ENCODE measurements at regions not wholly inside any gene's neighbourhood (a gene's known extent, or its start where the extent isn't known, plus 50 kb on each side); places are given as distances from the start of the nearest gene placed in this dataset.
"Not testable (repeated sequence)": the region's sequence is repeated elsewhere in the genome, so short reads cannot be mapped to it uniquely, and the experiment has no call there.

DNA sequence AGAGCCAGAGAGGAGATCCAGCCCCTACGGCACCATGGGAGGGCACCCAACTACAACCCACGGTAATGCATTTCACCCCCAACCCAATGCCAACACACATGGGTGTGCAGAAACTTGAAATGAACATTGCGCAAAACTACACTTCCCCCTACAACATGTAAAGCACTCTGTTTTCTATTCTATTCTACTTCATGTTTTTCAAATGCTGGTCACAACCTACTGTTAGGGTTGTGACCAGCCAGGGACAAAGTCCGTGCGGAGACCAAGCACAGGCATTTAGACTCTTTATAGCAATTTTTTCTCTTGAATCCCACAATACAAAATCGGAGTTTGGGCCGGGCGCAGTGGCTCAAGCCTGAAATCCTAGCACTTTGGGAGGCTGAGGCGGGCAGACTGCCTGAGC lies 90.6 kb downstream of the MRPL14 start:
- no peak for DNase-seq

DNA sequence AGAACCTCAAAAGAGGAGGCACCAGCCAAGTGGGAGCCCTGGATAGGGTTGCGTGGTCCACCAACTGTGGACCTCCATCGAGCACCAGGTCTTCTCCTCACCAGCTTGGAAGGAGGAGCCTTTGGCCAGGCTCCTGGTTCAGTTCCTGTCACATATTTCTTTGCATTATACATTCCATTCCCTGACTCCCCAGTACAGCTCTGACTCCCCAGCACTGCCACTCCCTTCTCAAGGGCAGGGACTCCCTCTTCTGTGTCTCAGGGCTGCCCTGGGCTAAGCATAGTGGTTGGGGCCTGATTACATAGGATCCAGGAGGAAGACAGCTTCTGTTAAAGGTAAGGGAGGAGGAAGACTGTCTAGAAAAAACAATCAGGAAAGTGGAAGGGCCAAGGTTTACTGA lies 91.1 kb downstream of the MRPL14 start:
- no peak for DNase-seq

DNA sequence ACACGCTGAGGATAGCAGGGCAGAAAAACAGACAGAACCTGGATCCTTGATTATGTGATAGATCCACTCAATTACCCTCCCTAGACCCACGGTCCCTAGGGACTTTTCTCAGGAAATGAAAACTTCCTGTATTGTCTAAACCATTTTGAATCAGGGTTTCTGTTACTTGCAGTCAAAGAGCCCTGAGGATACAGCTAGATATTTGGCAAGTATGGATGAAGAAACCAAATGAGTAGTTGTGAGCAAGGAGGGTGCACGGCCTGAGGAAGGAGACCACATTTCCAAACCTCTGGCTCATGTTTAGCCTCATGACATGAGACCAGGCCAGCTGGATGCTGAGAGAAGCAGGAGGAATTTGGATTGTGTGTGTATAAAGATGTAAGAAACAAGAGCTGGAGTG lies 91.6 kb downstream of the MRPL14 start:
- DNase-seq: no peak

DNA sequence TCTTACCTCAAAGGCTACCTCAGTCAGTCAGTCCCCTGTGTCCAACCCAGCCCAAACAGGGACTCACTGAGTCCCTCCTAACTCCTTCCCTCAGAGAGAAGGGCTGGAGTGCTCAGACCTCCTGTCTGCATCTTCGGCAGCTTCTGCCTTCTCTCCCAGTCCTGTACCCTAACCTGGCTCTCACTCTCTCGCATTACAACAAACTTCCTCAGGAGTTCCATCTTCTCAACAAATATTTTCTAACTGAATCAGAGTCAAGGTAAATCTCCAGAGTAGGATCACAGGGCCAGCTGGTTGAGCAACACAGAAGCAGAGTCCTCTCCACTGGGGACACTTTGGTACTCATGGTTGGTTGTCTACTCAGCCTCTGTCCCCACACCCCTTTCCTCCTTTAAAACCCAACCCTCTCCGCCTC lies 92.3 kb downstream of the MRPL14 start:
- no peak for DNase-seq

- DNase-seq: no peak
Observed at GRCh38 chr6:44034391-44034861, 92.8 kb downstream of the MRPL14 start.

DNA sequence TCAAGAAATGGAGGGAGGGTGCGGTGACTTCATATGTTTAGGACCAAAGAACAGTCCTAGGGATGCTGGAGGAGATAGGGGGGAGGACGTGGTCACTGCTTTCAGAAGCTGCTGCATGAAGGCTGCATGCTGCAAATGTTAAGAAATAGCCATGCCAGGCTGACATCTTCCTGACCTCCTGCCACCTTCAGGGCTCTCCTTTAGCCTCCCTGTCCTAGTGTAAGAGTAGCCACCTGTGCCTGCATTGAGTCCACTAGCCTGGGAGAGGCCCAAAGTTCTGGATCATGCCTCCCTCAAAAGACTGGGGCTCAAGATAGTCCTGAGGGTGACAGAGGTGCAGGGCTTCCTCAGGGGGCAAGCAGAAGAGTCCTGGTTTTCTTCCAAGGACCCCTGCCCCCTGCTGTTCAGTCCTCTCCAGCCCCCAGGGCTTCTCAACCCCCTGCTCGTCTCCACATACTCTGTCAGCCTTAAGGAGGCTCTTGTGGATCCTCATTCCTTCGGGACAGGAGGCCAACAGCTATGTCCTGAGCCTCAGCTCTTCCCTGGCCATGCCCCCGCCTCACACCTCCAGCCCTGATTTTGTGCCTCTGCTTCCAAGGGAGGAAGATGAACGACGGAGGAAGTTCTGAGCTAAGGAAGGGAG lies 96.3 kb downstream of the MRPL14 start:
- DNase-seq: no peak

- no peak for DNase-seq
Observed at GRCh38 chr6:44029444-44030185, 97.6 kb downstream of the MRPL14 start.

DNA sequence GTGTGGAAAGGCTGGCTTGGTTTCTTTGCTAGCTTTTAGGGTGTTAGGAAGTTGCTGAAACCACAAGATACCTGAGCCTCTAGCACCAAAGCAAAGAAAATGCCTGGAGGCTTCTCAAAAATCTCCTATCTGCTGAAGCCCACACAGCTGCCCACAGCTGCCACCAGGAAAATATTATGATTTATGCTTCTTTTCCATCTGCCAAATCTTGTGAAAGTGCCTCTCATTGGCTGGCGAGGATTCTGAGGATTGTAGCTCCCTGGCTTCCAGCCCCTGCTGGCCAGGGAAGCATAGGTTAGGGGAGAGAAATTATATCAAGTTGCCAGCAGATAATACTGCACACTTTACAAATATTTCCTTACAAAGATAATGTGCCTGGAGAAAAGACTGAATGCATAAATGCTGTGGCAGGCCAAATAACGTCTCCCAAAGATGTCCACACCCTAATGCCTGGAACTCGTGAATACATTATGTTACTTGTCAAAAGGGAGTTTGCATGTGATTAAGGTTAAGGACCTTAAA lies 98.4 kb downstream of the MRPL14 start:
- DNase-seq: no peak

GRCh38 chr6:44025226-44025625 lies 102.0 kb downstream of the MRPL14 start:
- no peak for DNase-seq

GRCh38 chr6:44024574-44025219 lies 102.6 kb downstream of the MRPL14 start:
- DNase-seq: no peak

DNA sequence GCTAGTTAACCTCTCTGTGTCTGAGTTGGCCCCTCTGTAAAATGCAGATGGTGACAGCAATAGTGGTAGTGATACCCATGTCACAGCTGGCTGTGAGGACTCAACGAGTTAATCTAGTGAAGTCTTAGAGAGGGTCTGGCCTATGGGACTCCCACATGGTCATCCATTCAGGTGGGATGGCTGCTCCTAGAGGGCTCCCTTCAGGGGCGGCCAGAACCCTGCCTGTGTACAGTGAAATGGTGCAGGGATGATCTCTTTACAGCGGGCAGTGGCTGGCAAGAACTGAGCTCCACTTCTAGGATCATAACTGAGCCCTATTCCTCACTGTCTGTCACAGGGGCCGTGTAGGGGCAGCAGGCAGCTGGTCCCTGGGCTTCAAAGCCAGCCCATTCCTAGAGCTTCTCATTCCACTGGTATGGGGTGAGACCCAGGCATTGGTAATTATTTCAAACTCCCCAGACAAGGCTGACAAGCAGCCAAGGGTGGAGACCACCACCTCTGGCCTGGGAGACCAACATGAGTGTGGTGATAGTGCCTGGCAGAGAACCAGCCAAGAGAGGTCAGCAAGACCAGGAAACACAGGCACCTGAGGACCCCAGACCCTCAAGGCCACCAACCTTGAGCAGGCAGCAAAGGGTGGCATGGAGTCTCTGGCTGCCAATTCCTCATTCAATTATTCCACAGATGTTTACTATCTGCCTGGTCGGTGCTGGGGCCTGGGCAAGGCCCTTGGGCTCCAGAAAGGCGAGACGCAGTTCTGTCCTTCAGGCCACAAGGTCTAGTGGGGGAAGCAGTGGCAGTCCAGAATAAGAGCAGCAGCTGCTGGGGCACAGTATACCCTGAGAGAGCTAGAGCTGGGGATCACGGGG lies 103.4 kb downstream of the MRPL14 start:
- DNase-seq: no peak

GRCh38 chr6:44022671-44023352 lies 104.4 kb downstream of the MRPL14 start:
- DNase-seq: no peak

DNA sequence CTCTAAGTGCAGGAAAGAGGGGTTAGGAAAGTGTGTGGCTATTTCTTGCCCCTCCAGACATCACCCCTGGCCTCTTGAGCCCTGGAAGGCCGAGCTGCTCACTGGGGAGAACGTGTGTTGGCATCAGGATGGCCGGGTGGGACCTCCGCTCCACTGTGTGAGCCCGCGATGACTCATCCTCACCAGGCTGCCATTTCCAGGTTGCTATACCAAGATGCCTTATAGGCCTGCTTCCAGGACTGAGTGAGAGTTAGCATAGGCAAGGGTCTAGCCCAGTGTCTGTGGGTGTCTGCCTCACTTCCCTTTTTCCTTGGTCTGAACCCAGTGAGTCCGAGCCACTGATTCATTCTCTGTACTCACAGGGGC lies 105.0 kb downstream of the MRPL14 start:
- no peak for DNase-seq

DNA sequence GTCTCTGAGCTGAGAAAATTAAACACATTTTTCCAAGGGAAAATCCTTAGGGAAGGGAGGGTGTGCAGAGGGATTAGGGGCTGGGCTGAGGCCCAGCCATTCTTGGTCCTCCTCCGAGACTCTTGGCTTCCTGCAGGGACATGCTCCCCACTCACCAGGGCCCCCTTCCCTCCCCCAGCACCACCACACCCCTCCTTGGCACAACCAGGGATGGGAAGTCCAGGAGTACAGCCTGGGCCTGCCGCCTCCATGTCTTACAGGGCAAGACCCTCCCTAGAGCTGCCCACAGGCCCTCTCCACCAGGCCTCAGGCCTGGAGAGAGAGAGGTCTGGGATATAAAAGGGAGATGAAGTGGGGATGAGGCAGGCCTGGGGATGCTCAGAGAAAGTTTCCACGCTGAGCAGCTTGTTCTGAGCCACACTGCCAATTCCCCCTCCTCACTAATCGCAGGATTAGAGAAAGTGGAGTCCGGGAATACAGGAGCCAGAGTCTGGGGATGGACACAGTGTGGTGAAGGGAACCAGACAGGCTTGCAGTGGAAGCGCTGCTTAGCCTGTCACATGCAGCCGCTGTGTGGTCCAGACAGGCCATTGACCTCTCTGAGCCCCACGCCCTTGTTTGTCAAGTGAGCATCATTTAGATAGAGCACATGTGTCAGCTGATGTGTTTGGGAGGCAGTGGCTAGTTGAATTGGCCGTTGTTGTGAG lies 105.5 kb downstream of the MRPL14 start:
- no peak for DNase-seq

GRCh38 chr6:44020664-44021425 lies 106.4 kb downstream of the MRPL14 start:
- no peak for DNase-seq

DNA sequence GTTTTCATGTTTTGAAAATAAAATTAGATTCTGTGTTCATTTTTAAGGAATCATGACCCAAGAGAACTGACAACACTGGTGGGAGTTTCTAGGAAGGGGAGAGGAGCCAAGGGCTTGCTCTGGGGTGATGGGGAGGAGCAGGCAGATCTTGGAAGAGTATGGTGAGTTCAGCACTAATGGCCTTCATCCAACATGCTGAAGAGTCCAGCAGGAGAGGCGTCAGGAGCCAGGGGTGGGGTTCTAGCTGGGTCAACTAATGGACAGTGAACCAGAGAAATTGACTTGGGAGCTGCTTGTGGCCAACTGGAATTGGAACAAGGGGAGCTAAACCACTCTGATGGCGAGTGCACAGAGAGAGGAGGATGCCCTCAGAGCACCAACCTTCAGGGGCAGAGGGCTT lies 107.1 kb downstream of the MRPL14 start:
- DNase-seq: no peak

GRCh38 chr6:44017307-44017706 lies 109.9 kb downstream of the MRPL14 start:
- DNase-seq: not testable (repeated sequence)

DNA sequence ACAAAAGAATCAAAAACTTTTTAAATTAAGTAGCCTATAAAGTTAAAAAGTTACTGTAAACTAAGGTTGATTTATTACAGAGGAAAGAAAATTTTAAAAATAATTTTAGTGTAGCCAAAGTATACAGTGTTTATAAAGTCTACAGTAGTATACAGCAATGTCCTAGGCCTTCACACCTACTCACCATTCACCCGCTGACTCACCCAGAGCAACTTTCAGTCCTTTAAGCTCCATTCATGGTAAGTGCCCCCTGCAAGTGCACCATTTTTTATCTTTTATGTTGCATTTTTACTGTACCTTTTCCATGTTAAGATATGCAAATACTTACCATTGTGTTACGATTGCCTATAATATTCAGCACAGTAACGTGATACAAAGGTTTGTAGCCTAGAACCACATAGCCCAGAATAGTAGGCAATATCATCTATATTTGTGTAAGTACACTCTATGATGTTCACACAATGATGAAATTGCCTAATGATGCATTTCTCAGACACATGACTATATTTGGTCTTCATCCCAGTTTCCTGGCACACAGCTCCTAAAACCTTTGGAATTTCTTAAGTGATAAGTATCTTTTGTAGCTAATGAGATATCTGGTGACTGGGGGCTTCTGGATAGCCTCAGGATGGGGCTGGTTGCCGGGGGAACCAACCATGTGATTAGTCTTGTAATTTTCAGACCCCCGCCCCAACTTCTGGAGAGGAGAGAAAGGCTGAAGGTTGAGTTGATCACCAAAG lies 111.0 kb downstream of the MRPL14 start:
- no peak for DNase-seq

DNA sequence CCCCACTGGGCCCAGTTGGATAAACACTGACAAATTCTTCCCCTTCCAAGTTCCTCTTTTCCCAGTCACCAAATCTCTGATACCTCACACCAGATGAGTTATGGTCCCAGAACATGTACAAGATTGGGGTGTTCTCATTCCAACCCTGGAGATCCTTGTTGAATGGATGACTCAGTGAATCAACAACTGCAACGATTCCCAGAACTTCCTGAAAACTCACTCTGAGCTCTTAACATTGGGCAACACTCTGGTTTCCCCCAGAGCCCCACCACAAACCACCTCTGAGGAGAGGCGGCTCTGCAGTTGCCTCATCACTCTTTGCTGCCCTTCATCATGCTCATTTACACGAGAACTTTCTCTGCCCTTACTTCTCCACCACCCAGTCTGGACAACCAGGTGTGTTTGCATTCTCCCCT lies 115.2 kb downstream of the MRPL14 start:
- DNase-seq: no peak

DNA sequence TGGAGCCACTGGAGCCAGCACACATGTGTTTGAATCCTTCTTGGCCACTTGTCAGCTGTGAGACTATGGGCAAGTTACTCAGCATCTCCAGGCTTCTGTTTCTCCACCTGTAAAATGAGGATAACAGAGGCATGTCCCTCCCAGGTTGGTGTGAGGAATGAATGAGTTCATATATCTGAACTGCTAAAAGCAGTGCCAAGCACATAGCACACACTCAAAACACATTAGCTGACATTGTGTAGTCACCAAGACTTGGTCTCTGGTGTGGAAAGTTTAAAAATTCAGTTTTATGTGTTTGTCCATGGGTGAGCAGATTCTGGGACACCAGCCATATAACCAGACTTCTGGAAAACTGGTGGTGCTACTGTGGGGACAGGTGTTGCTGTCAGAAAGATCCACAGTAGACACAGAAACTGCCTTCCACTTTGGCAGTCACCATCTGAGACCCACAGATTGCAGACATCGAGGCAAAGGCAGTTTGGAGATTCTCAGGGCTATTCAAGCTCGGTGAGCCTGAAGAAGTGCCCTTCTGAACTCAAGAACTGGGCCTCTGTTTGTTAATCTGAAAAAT lies 115.8 kb downstream of the MRPL14 start:
- no peak for DNase-seq

All from SHP77 (cell line).